H1 (cell line): ENCODE measurements at regions not wholly inside any gene's neighbourhood (a gene's known extent, or its start where the extent isn't known, plus 50 kb on each side); places are given as distances from the start of the nearest gene placed in this dataset.

Experiments
- CTCF ChIP-seq, 3 experiments: IDR thresholded peaks; 1 replicate in 2 of 3; 2 replicates in 1 of 3; pipeline versions ENCODE4 v1.5.1 to v1.6.1; 2011; ENCODE audit warnings: low read length in 3 of 3, mild to moderate bottlenecking in 3 of 3, inconsistent platforms in 2 of 3, low read depth in 1 of 3, moderate library complexity in 1 of 3; ENCODE audit not compliant: insufficient read depth in 1 of 3; ENCODE audit errors: control extremely low read depth in 1 of 3
- EP300 ChIP-seq, 2 experiments: IDR thresholded peaks; 1 replicate in 1 of 2; 2 replicates in 1 of 2; pipeline ENCODE4 v1.6.1; 2011 to 2012; ENCODE audit warnings: low read depth in 2 of 2, low read length in 2 of 2, mild to moderate bottlenecking in 2 of 2, borderline replicate concordance in 1 of 2, inconsistent platforms in 1 of 2, moderate library complexity in 1 of 2
- TAF1 ChIP-seq: IDR thresholded peaks from 2 replicates; pipeline ENCODE4 v1.6.1; 2011; ENCODE audit warnings: mild to moderate bottlenecking, low read depth, low read length
- ZNF274 ChIP-seq: IDR thresholded peaks from 2 replicates; pipeline ENCODE4 v1.7.0; 2012; ENCODE audit warnings: low read length, borderline replicate concordance; ENCODE audit errors: extremely low read depth
- TF ChIP-seq, protein P1 (sequence below): fragments of 300-600 bp; sonication (generic); IDR thresholded peaks from 2 replicates; pipeline ENCODE4 v1.7.1; 2012; ENCODE audit warnings: low read length, moderate library complexity, mild to moderate bottlenecking, inconsistent platforms; ENCODE audit not compliant: insufficient replicate concordance

- TF ChIP-seq TAF1 (no peak), CTCF (IDR thresholded peaks at IDR 0.05; ENCODE audit: control extremely low read depth in 1 of 3, insufficient read depth in 1 of 3, low read depth in 1 of 3, low read length in 3 of 3) (no peak), ZNF274 (no peak), EP300 (IDR thresholded peaks at IDR 0.05; ENCODE audit: borderline replicate concordance in 1 of 2, low read depth in 2 of 2, low read length in 2 of 2) (no peak)
- TF ChIP-seq, protein P1, sequence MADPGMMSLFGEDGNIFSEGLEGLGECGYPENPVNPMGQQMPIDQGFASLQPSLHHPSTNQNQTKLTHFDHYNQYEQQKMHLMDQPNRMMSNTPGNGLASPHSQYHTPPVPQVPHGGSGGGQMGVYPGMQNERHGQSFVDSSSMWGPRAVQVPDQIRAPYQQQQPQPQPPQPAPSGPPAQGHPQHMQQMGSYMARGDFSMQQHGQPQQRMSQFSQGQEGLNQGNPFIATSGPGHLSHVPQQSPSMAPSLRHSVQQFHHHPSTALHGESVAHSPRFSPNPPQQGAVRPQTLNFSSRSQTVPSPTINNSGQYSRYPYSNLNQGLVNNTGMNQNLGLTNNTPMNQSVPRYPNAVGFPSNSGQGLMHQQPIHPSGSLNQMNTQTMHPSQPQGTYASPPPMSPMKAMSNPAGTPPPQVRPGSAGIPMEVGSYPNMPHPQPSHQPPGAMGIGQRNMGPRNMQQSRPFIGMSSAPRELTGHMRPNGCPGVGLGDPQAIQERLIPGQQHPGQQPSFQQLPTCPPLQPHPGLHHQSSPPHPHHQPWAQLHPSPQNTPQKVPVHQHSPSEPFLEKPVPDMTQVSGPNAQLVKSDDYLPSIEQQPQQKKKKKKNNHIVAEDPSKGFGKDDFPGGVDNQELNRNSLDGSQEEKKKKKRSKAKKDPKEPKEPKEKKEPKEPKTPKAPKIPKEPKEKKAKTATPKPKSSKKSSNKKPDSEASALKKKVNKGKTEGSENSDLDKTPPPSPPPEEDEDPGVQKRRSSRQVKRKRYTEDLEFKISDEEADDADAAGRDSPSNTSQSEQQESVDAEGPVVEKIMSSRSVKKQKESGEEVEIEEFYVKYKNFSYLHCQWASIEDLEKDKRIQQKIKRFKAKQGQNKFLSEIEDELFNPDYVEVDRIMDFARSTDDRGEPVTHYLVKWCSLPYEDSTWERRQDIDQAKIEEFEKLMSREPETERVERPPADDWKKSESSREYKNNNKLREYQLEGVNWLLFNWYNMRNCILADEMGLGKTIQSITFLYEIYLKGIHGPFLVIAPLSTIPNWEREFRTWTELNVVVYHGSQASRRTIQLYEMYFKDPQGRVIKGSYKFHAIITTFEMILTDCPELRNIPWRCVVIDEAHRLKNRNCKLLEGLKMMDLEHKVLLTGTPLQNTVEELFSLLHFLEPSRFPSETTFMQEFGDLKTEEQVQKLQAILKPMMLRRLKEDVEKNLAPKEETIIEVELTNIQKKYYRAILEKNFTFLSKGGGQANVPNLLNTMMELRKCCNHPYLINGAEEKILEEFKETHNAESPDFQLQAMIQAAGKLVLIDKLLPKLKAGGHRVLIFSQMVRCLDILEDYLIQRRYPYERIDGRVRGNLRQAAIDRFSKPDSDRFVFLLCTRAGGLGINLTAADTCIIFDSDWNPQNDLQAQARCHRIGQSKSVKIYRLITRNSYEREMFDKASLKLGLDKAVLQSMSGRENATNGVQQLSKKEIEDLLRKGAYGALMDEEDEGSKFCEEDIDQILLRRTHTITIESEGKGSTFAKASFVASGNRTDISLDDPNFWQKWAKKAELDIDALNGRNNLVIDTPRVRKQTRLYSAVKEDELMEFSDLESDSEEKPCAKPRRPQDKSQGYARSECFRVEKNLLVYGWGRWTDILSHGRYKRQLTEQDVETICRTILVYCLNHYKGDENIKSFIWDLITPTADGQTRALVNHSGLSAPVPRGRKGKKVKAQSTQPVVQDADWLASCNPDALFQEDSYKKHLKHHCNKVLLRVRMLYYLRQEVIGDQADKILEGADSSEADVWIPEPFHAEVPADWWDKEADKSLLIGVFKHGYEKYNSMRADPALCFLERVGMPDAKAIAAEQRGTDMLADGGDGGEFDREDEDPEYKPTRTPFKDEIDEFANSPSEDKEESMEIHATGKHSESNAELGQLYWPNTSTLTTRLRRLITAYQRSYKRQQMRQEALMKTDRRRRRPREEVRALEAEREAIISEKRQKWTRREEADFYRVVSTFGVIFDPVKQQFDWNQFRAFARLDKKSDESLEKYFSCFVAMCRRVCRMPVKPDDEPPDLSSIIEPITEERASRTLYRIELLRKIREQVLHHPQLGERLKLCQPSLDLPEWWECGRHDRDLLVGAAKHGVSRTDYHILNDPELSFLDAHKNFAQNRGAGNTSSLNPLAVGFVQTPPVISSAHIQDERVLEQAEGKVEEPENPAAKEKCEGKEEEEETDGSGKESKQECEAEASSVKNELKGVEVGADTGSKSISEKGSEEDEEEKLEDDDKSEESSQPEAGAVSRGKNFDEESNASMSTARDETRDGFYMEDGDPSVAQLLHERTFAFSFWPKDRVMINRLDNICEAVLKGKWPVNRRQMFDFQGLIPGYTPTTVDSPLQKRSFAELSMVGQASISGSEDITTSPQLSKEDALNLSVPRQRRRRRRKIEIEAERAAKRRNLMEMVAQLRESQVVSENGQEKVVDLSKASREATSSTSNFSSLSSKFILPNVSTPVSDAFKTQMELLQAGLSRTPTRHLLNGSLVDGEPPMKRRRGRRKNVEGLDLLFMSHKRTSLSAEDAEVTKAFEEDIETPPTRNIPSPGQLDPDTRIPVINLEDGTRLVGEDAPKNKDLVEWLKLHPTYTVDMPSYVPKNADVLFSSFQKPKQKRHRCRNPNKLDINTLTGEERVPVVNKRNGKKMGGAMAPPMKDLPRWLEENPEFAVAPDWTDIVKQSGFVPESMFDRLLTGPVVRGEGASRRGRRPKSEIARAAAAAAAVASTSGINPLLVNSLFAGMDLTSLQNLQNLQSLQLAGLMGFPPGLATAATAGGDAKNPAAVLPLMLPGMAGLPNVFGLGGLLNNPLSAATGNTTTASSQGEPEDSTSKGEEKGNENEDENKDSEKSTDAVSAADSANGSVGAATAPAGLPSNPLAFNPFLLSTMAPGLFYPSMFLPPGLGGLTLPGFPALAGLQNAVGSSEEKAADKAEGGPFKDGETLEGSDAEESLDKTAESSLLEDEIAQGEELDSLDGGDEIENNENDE: no peak
Measured at GRCh38 chr3:23749609-23750008, 56.1 kb upstream of the UBE2E1 start.
